CD14-positive monocyte (primary cell): ENCODE measurements at regions not wholly inside any gene's neighbourhood (a gene's known extent, or its start where the extent isn't known, plus 50 kb on each side); places are given as distances from the start of the nearest gene placed in this dataset.

Source experiments
- DNase-seq, 3 donors: peaks; one replicate each; pipeline ENCODE4 v3.0.0-alpha.2; 2011 to 2022
- H2AFZ ChIP-seq: 2 replicates; pipeline ENCODE4 v1.6.0; 2012; ENCODE audit warnings: mild to moderate bottlenecking, low read depth, low read length, inconsistent platforms; ENCODE audit not compliant: insufficient read depth, poor library complexity, severe bottlenecking
- H3K27ac ChIP-seq, 2 donors: 1 replicate in 1 of 2; 2 replicates in 1 of 2; pipeline ENCODE4 v1.5.1; 2012 to 2013; ENCODE audit warnings: low read length in 2 of 2, control low read depth in 1 of 2, inconsistent platforms in 1 of 2, low read depth in 1 of 2, mild to moderate bottlenecking in 1 of 2
- H3K27me3 ChIP-seq, 2 donors: one replicate each; pipeline versions ENCODE4 v1.6.0 to v1.6.1; 2011 to 2013; ENCODE audit warnings: low read length in 2 of 2; ENCODE audit not compliant: control insufficient read depth in 2 of 2, insufficient read depth in 2 of 2
- H3K36me3 ChIP-seq, 2 donors: replicated peaks in 1 of 2; 1 replicate in 1 of 2; 2 replicates in 1 of 2; pipeline versions ENCODE4 v1.5.1 to v1.6.1; 2012 to 2013; ENCODE audit warnings: low read length in 2 of 2, control low read depth in 1 of 2, inconsistent platforms in 1 of 2, mild to moderate bottlenecking in 1 of 2; ENCODE audit not compliant: insufficient read depth in 2 of 2, control insufficient read depth in 1 of 2
- H3K4me1 ChIP-seq, 2 donors: 1 replicate in 1 of 2; 2 replicates in 1 of 2; pipeline versions ENCODE4 v1.5.1 to v1.6.1; 2012 to 2013; ENCODE audit warnings: low read length in 2 of 2, control low read depth in 1 of 2, inconsistent platforms in 1 of 2, mild to moderate bottlenecking in 1 of 2, moderate library complexity in 1 of 2; ENCODE audit not compliant: insufficient read depth in 2 of 2, control insufficient read depth in 1 of 2
- H3K4me2 ChIP-seq: replicated peaks from 2 replicates; pipeline ENCODE3; 2012; ENCODE audit warnings: low read length, moderate library complexity, mild to moderate bottlenecking; ENCODE audit not compliant: poor library complexity, severe bottlenecking; ENCODE audit errors: extremely low read depth
- H3K4me3 ChIP-seq, 3 experiments: fragments of 200-600 bp in 1 of 3; sonication (generic) in 1 of 3; replicated peaks in 1 of 3; 1 replicate in 2 of 3; 2 replicates in 1 of 3; pipeline ENCODE4 v1.5.1; 2011 to 2013; ENCODE audit warnings: low read length in 3 of 3, mild to moderate bottlenecking in 3 of 3, control low read depth in 2 of 3, low read depth in 2 of 3, inconsistent platforms in 1 of 3, moderate library complexity in 1 of 3
- H3K79me2 ChIP-seq: 2 replicates; pipeline ENCODE4 v1.6.0; 2012; ENCODE audit warnings: mild to moderate bottlenecking, control low read depth, inconsistent platforms, low read length, moderate library complexity; ENCODE audit not compliant: insufficient read depth
- H3K9ac ChIP-seq: 2 replicates; pipeline ENCODE4 v1.6.0; 2017; ENCODE audit warnings: low read length, mild to moderate bottlenecking; ENCODE audit not compliant: insufficient read depth, poor library complexity, severe bottlenecking
- H3K9me3 ChIP-seq, 2 donors: replicated peaks in 1 of 2; 1 replicate in 1 of 2; 2 replicates in 1 of 2; pipeline versions ENCODE4 v1.5.1 to v1.6.1; 2012 to 2013; ENCODE audit warnings: low read length in 2 of 2, control low read depth in 1 of 2; ENCODE audit not compliant: control insufficient read depth in 1 of 2, insufficient read depth in 1 of 2
- H4K20me1 ChIP-seq: 2 replicates; pipeline ENCODE4 v1.6.0; 2012; ENCODE audit warnings: mild to moderate bottlenecking, low read length, control low read depth, moderate library complexity; ENCODE audit not compliant: insufficient read depth
- H3K27ac Mint-ChIP-seq, 7 donors: one replicate each; pipeline ENCODE4 v1.8.0; 2020; ENCODE audit warnings: mild to moderate bottlenecking in 7 of 7, mixed read lengths in 7 of 7, moderate library complexity in 6 of 7, inconsistent platforms in 2 of 7
- H3K27me3 Mint-ChIP-seq, 3 donors: one replicate each; pipeline ENCODE4 v1.8.0; 2021 to 2022; ENCODE audit warnings: low read depth in 3 of 3, mild to moderate bottlenecking in 3 of 3, mixed read lengths in 3 of 3, moderate library complexity in 3 of 3, inconsistent platforms in 1 of 3
- H3K36me3 Mint-ChIP-seq, 2 donors: one replicate each; pipeline ENCODE4 v1.8.0; 2020; ENCODE audit warnings: mixed read lengths in 2 of 2, inconsistent platforms in 1 of 2, mild to moderate bottlenecking in 1 of 2
- H3K4me1 Mint-ChIP-seq: one replicate; pipeline ENCODE4 v1.8.0; 2020; ENCODE audit warnings: mild to moderate bottlenecking, mixed read lengths
- H3K4me3 Mint-ChIP-seq, 2 donors: one replicate each; pipeline ENCODE4 v1.8.0; 2020; ENCODE audit warnings: mild to moderate bottlenecking in 2 of 2, mixed read lengths in 2 of 2, moderate library complexity in 1 of 2
- H3K9me3 Mint-ChIP-seq, 7 donors: one replicate each; pipeline ENCODE4 v1.8.0; 2020 to 2022; ENCODE audit warnings: mixed read lengths in 7 of 7, mild to moderate bottlenecking in 6 of 7, moderate library complexity in 6 of 7, inconsistent platforms in 2 of 7
- CTCF ChIP-seq: fragments of 200-600 bp; IDR thresholded peaks from one replicate; pipeline ENCODE4 v1.8.0; 2022; ENCODE audit warnings: antibody characterized with exemption, mild to moderate bottlenecking
- WGBS: methylation state at CpG from one replicate; pipeline ENCODE4 v1.1.5; 2013; ENCODE audit warnings: missing lambda C conversion rate; ENCODE audit not compliant: insufficient coverage; 5-methylcytosine and 5-hydroxymethylcytosine counted together
- intact Hi-C, 2 donors: fragments of 100-400 bp; cut with micrococcal nuclease; formaldehyde crosslinking; loops; one replicate each; pipeline versions ENCODE4 v1.15.0 to v1.15.1; 2023

GRCh38 chr10:62594093-62594520, 210.4 kb upstream of the ADO start:
- no peaks in the 10 kb centered on the region for H3K36me3 ChIP-seq
- intact Hi-C loops, result loop anchor here in 1 of 2 donors (5.0 to 10.0 kb wide), 4 partner anchors 159 to 561 kb away; partner anchors contain the start of gene EGR2
- peak; percentile 97 for TF ChIP-seq CTCF
- no peaks in the 10 kb centered on the region for H3K36me3 Mint-ChIP-seq
- peaks cover 14% of the 10 kb centered on the region for H3K4me1 Mint-ChIP-seq
- peak overlapping the region in 5 of 7 donors; percentile 21 to 87 (median 69) for H3K27ac Mint-ChIP-seq
- no peak overlapping the region for H3K27ac ChIP-seq
- H3K27me3 ChIP-seq, result no peaks in the 10 kb centered on the region
- no peak overlapping the region for H3K4me3 Mint-ChIP-seq
- WGBS, result no CpG with 5 or more reads among the region's 3 CpGs
- no peaks in the 10 kb centered on the region for H3K9me3 ChIP-seq
- H3K9ac ChIP-seq, result no peak overlapping the region
- peak; percentile 59 to 72 (median 68) for DNase-seq
- no peaks in the 10 kb centered on the region for H4K20me1 ChIP-seq
- peaks cover 7 to 11% of the 10 kb centered on the region in 2 donors for H3K4me1 ChIP-seq
- no peak overlapping the region for H3K4me2 ChIP-seq
- H3K27me3 Mint-ChIP-seq, result peaks cover 0 to 2% (median 0%) of the 10 kb centered on the region in 3 donors
- no peaks in the 10 kb centered on the region for H3K79me2 ChIP-seq
- H3K9me3 Mint-ChIP-seq, result peaks cover 0 to 5% (median 0%) of the 10 kb centered on the region in 7 donors
- H2AFZ ChIP-seq, result no peak overlapping the region
- H3K4me3 ChIP-seq, result no peak overlapping the region

GRCh38 chr10:62597226-62597625, 207.3 kb upstream of the ADO start:
- H3K4me1 Mint-ChIP-seq, result peaks cover 2% of the 10 kb centered on the region

More at GRCh38 chr10:62597226-62597625, 207.3 kb upstream of the ADO start:
- H3K4me3 ChIP-seq, result no peak overlapping the region
- 100% methylated on average over 1 of the region's 3 CpGs for WGBS
- H3K27me3 Mint-ChIP-seq, result peaks cover 0 to 8% (median 5%) of the 10 kb centered on the region in 3 donors
- TF ChIP-seq CTCF, result no peak
- H3K27ac Mint-ChIP-seq, result no peak overlapping the region
- H3K4me1 ChIP-seq, result no peaks in the 10 kb centered on the region
- H3K79me2 ChIP-seq, result no peaks in the 10 kb centered on the region
- intact Hi-C loops, result loop anchor here in 1 of 2 donors (10.0 kb wide), 2 partner anchors 162 to 558 kb away; no protein-coding TSS in a partner anchor
- peaks cover 0 to 8% of the 10 kb centered on the region in 2 donors for H3K27me3 ChIP-seq
- H3K9me3 Mint-ChIP-seq, result peaks cover 0 to 7% (median 1%) of the 10 kb centered on the region in 7 donors
- H3K36me3 Mint-ChIP-seq, result no peaks in the 10 kb centered on the region
- no peak overlapping the region for H3K9ac ChIP-seq
- H3K36me3 ChIP-seq, result no peaks in the 10 kb centered on the region
- no peak overlapping the region for H2AFZ ChIP-seq
- no peak overlapping the region for H3K27ac ChIP-seq
- no peak overlapping the region for H3K4me2 ChIP-seq
- no peak for DNase-seq
- no peaks in the 10 kb centered on the region for H4K20me1 ChIP-seq
- H3K4me3 Mint-ChIP-seq, result no peak overlapping the region
- H3K9me3 ChIP-seq, result no peaks in the 10 kb centered on the region
